ENCODE measurements at regions not wholly inside any gene's neighbourhood (a gene's known extent, or its start where the extent isn't known, plus 50 kb on each side); places are given as distances from the start of the nearest gene placed in this dataset.
A peak's percentile ranks its signal among the peaks of the same experiment; 100 is the strongest.
"Not testable (repeated sequence)": the region's sequence is repeated elsewhere in the genome, so short reads cannot be mapped to it uniquely, and the experiment has no call there.

GRCh38 chr12:56862264-56862663, 71.9 kb downstream of the SDR9C7 start:
- no peak for DNase-seq
- Histone ChIP-seq H3K36me3 (ENCODE audit: low read depth, missing control alignments) (no peaks in the 10 kb centered on the region), H3K27me3 (no peaks in the 10 kb centered on the region), H3K9me3 (no peaks in the 10 kb centered on the region), H3K4me3 (no peak overlapping the region), H3K4me1 (no peaks in the 10 kb centered on the region), H3K27ac (no peak overlapping the region)
- WGBS, 2 donors, result 71 to 77% methylated on average over 2 of the region's 2 CpGs
- intact Hi-C loops (cut with DNase I; ENCODE audit: low total_unique reads), result no loop called here
- TF ChIP-seq CTCF (IDR thresholded peaks at IDR 0.05), result no peak
- no peak for TF ChIP-seq POLR2A (IDR thresholded peaks at IDR 0.05)

GRCh38 chr12:56853392-56853978, 80.7 kb downstream of the SDR9C7 start:
- H3K36me3 ChIP-seq (ENCODE audit: low read depth, missing control alignments); H3K4me1 ChIP-seq; H3K9me3 ChIP-seq; H3K27ac ChIP-seq; DNase-seq; intact Hi-C loops (cut with DNase I; ENCODE audit: low total_unique reads); H3K4me3 ChIP-seq; H3K27me3 ChIP-seq: not testable (repeated sequence)
- 78 to 83% methylated on average over 8 of the region's 8 CpGs for WGBS, 2 donors

DNA sequence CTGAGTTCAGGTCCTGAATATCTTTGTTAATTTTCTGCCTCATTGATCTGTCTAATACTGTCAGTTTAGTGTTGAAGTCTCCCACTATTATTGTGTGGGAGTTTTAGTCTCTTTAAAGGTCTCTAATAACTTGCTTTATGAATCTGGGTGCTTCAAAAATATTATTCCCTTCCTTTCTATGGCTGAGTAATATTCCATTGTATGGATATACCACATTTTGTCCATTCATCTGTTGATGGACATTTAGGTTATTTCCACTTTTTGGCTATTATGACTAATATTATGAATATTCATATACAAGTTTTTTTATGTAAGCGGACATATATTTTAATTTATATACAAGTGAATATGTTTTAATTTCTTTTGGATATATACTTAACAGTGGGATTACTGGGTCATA, 82.7 kb downstream of the SDR9C7 start:
- Histone ChIP-seq H3K27ac (no peak overlapping the region), H3K9me3 (no peaks in the 10 kb centered on the region), H3K27me3 (no peaks in the 10 kb centered on the region), H3K4me1 (no peaks in the 10 kb centered on the region), H3K36me3 (ENCODE audit: low read depth, missing control alignments) (no peaks in the 10 kb centered on the region), H3K4me3 (no peak overlapping the region)
- DNase-seq, result no peak
- intact Hi-C loops (cut with DNase I; ENCODE audit: low total_unique reads), result no loop called here
- 96 to 100% methylated on average over 1 of the region's 1 CpG for WGBS, 2 donors
- TF ChIP-seq CTCF (IDR thresholded peaks at IDR 0.05), result no peak

GRCh38 chr12:56840922-56841321, 77.8 kb downstream of the HSD17B6 start:
- Histone ChIP-seq H3K27me3 (no peaks in the 10 kb centered on the region), H3K36me3 (ENCODE audit: low read depth, missing control alignments) (no peaks in the 10 kb centered on the region), H3K27ac (no peak overlapping the region), H3K9me3 (no peaks in the 10 kb centered on the region), H3K4me1 (peaks cover 19% of the 10 kb centered on the region), H3K4me3 (no peak overlapping the region)
- no peak for TF ChIP-seq CTCF (IDR thresholded peaks at IDR 0.05)
- no peak for TF ChIP-seq POLR2A (IDR thresholded peaks at IDR 0.05)
- DNase-seq, result no peak
- WGBS, 2 donors, result 60 to 70% methylated on average over 8 of the region's 8 CpGs
- intact Hi-C loops (cut with DNase I; ENCODE audit: low total_unique reads), result no loop called here

- Histone ChIP-seq H3K9me3 (no peaks in the 10 kb centered on the region), H3K4me1 (peaks cover 19% of the 10 kb centered on the region), H3K27me3 (no peaks in the 10 kb centered on the region), H3K36me3 (ENCODE audit: low read depth, missing control alignments) (no peaks in the 10 kb centered on the region), H3K4me3 (no peak overlapping the region), H3K27ac (no peak overlapping the region)
- intact Hi-C loops (cut with DNase I; ENCODE audit: low total_unique reads), result no loop called here
- TF ChIP-seq POLR2A (IDR thresholded peaks at IDR 0.05), result no peak
- peak in 2 of 3 experiments; percentile 24 to 30 for TF ChIP-seq CTCF (IDR thresholded peaks at IDR 0.05)
- DNase-seq, result peak; percentile 61
- 50 to 60% methylated on average over 1 of the region's 1 CpG for WGBS, 2 donors
Observed at GRCh38 chr12:56839915-56840325, 76.8 kb downstream of the HSD17B6 start.

All from testis (tissue), 2 donors.